ENCODE measurements at regions not wholly inside any gene's neighbourhood (a gene's known extent, or its start where the extent isn't known, plus 50 kb on each side); places are given as distances from the start of the nearest gene placed in this dataset.

DNA sequence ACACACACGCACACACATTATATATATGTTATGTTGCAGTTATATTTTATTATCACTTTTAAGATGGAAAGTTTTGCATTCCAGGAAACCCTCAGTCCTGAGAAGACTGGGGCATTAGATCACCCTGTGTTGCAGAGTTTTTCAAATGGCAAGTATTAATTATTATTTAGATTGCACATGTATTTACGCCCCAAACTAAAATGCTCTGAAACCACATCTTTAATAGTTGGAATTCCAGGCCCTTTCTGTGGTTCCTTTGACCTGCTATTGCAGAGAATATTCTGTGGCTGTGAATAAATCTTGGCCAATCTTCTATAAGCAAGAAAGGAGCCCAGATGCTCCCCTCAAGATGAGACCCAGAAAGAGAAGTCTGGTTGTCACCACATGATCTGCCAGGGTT, 427.0 kb upstream of the TNP1 start:
- H3K4me3 ChIP-seq (replicated peaks in 1 of 3; ENCODE audit: insufficient read depth in 1 of 3, low read depth in 2 of 3, low read length in 3 of 3): no peak overlapping the region
- in situ Hi-C loops (cut with HindIII; ENCODE audit: extremely low pct_ligation_motif_present, low pct_unique_long_range_greater_than_20kb) (no loop called here), intact Hi-C loops (cut with micrococcal nuclease; ENCODE audit: unreplicated experiment) (no loop called here)
- FAIRE-seq (no peak), ATAC-seq (no peak), DNase-seq (ENCODE audit: low spot score) (no peak)
- H3K36me3 ChIP-seq (replicated peaks in 1 of 2; ENCODE audit: control insufficient read depth in 1 of 2, insufficient read depth in 2 of 2, low read length in 2 of 2): no peaks in the 10 kb centered on the region
- TF ChIP-seq HCFC1 (IDR thresholded peaks at IDR 0.05; ENCODE audit: low read depth, low read length) (no peak), PBX2 (CRISPR knock-in tag; IDR thresholded peaks at IDR 0.05) (no peak), ARID5B (CRISPR knock-in tag; IDR thresholded peaks at IDR 0.05) (no peak), SSRP1 (CRISPR knock-in tag; IDR thresholded peaks at IDR 0.05) (no peak), PHB2 (IDR thresholded peaks at IDR 0.05; ENCODE audit: partially characterized antibody) (no peak), NR2F2 (IDR thresholded peaks at IDR 0.05; ENCODE audit: borderline replicate concordance, low read depth) (no peak)
- TF ChIP-seq, protein P1, sequence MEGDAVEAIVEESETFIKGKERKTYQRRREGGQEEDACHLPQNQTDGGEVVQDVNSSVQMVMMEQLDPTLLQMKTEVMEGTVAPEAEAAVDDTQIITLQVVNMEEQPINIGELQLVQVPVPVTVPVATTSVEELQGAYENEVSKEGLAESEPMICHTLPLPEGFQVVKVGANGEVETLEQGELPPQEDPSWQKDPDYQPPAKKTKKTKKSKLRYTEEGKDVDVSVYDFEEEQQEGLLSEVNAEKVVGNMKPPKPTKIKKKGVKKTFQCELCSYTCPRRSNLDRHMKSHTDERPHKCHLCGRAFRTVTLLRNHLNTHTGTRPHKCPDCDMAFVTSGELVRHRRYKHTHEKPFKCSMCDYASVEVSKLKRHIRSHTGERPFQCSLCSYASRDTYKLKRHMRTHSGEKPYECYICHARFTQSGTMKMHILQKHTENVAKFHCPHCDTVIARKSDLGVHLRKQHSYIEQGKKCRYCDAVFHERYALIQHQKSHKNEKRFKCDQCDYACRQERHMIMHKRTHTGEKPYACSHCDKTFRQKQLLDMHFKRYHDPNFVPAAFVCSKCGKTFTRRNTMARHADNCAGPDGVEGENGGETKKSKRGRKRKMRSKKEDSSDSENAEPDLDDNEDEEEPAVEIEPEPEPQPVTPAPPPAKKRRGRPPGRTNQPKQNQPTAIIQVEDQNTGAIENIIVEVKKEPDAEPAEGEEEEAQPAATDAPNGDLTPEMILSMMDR (CRISPR knock-in tag; IDR thresholded peaks at IDR 0.05): no peak
- TF ChIP-seq, protein P2, sequence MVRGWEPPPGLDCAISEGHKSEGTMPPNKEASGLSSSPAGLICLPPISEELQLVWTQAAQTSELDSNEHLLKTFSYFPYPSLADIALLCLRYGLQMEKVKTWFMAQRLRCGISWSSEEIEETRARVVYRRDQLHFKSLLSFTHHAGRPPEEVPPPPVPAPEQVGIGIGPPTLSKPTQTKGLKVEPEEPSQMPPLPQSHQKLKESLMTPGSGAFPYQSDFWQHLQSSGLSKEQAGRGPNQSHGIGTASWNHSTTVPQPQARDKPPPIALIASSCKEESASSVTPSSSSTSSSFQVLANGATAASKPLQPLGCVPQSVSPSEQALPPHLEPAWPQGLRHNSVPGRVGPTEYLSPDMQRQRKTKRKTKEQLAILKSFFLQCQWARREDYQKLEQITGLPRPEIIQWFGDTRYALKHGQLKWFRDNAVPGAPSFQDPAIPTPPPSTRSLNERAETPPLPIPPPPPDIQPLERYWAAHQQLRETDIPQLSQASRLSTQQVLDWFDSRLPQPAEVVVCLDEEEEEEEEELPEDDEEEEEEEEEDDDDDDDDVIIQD (CRISPR knock-in tag; IDR thresholded peaks at IDR 0.05; ENCODE audit: low read depth): no peak
- H3K27me3 ChIP-seq (ENCODE audit: control insufficient read depth in 1 of 2, insufficient read depth in 2 of 2, low read length in 2 of 2): 0 out of 5 replicates have a peak, but pooled peaks cover 0 to 3% of the 10 kb centered on the region in 2 experiments
- no peaks in the 10 kb centered on the region for H3K79me2 ChIP-seq (ENCODE audit: insufficient read depth, low read length)
- H2AFZ ChIP-seq (ENCODE audit: low read length): no peak overlapping the region
- POLR2A ChIA-PET: no interaction called here
- H3K9me3 ChIP-seq (ENCODE audit: low read length): no peaks in the 10 kb centered on the region
- BruUV-seq (replicated peaks): no TSS peak
- H3K27ac ChIP-seq (ENCODE audit: extremely low read length, insufficient read depth, low read length): no peak overlapping the region
- H3K4me2 ChIP-seq (ENCODE audit: low read depth, low read length): no peak overlapping the region
- no peaks in the 10 kb centered on the region for H3K4me1 ChIP-seq (ENCODE audit: insufficient read depth, low read length)
- 61% methylated on average over 2 of the region's 2 CpGs for WGBS (ENCODE audit: low lambda C conversion rate)
- no peaks in the 10 kb centered on the region for H4K20me1 ChIP-seq (ENCODE audit: insufficient read depth, low read length)
- no peak overlapping the region for H3K9ac ChIP-seq (ENCODE audit: insufficient read depth, low read depth, low read length)
- CTCF ChIA-PET (ENCODE audit: low intra/inter-chr PET ratio, low total read pairs): no interaction called here
